H1 (cell line): ENCODE measurements at regions not wholly inside any gene's neighbourhood (a gene's known extent, or its start where the extent isn't known, plus 50 kb on each side); places are given as distances from the start of the nearest gene placed in this dataset.

Source experiments
- CTCF ChIA-PET: fragments of 300-600 bp; sonication (Branson Sonifier 250); formaldehyde crosslinking; loops from one replicate; lab custom pipeline; 2021; ENCODE audit not compliant: partially characterized antibody; lab: Charles Lee
- POLR2A ChIA-PET: fragments of 300-600 bp; sonication (Branson Sonifier 250); formaldehyde crosslinking; loops from one replicate; lab custom pipeline; 2021; ENCODE audit warnings: inconsistent platforms; ENCODE audit not compliant: partially characterized antibody; lab: Charles Lee
- DNase-seq, 2 experiments: peaks; one replicate each; pipeline versions ENCODE4 v3.0.0 to v3.0.0-alpha.2; 2010 to 2022; ENCODE audit warnings: low spot score in 2 of 2, low read depth in 1 of 2, mixed read lengths in 1 of 2
- FAIRE-seq: peaks from 2 replicates; lab custom pipeline; 2011; peaks lifted over from hg19 to GRCh38; lab: Jason Lieb, UNC
- H2AFZ ChIP-seq: 2 replicates; pipeline ENCODE4 v1.8.1; 2012; ENCODE audit warnings: low read length, inconsistent platforms
- H2AK5ac ChIP-seq: 2 replicates; pipeline ENCODE4 v1.6.1; 2013; ENCODE audit warnings: low read depth, low read length
- H2BK120ac ChIP-seq: replicated peaks from 2 replicates; pipeline ENCODE3; 2013; ENCODE audit warnings: low read depth, low read length, inconsistent platforms
- H2BK12ac ChIP-seq: 2 replicates; pipeline ENCODE4 v1.6.1; 2013; ENCODE audit warnings: low read depth, low read length
- H2BK15ac ChIP-seq: 2 replicates; pipeline ENCODE4 v1.6.1; 2013; ENCODE audit warnings: low read length
- H2BK20ac ChIP-seq: 2 replicates; pipeline ENCODE4 v1.6.1; 2013; ENCODE audit warnings: low read length
- H2BK5ac ChIP-seq: 2 replicates; pipeline ENCODE4 v1.6.1; 2013; ENCODE audit warnings: low read depth, low read length
- H3K14ac ChIP-seq: 2 replicates; pipeline ENCODE4 v1.6.1; 2013; ENCODE audit warnings: inconsistent platforms; ENCODE audit not compliant: insufficient read length
- H3K18ac ChIP-seq: 2 replicates; pipeline ENCODE4 v1.6.1; 2013; ENCODE audit warnings: low read length; ENCODE audit errors: extremely low read depth
- H3K23ac ChIP-seq: 2 replicates; pipeline ENCODE4 v1.6.1; 2013; ENCODE audit warnings: inconsistent platforms; ENCODE audit not compliant: insufficient read length
- H3K23me2 ChIP-seq: 2 replicates; pipeline ENCODE4 v1.6.1; 2013; ENCODE audit warnings: low read depth, low read length
- H3K27ac ChIP-seq: 2 replicates; pipeline ENCODE4 v1.6.1; 2011; ENCODE audit warnings: low read depth, low read length, inconsistent platforms
- H3K27me3 ChIP-seq, 4 experiments: replicated peaks in 1 of 4; 1 replicate in 1 of 4; 2 replicates in 3 of 4; pipeline versions ENCODE4 v1.6.1 to v1.8.1; 2011 to 2013; ENCODE audit warnings: low read length in 3 of 4, mild to moderate bottlenecking in 3 of 4, inconsistent platforms in 2 of 4, mixed read lengths in 2 of 4, moderate library complexity in 1 of 4; ENCODE audit not compliant: control insufficient read depth in 3 of 4, insufficient read depth in 3 of 4; ENCODE audit errors: extremely low read depth in 1 of 4
- H3K36me3 ChIP-seq, 4 experiments: 2 replicates each; pipeline versions ENCODE4 v1.6.1 to v1.8.1; 2011 to 2013; ENCODE audit warnings: mild to moderate bottlenecking in 4 of 4, low read length in 3 of 4, moderate library complexity in 2 of 4, control low read depth in 1 of 4, inconsistent platforms in 1 of 4; ENCODE audit not compliant: insufficient read depth in 4 of 4, control insufficient read depth in 2 of 4
- H3K4ac ChIP-seq: replicated peaks from 2 replicates; pipeline ENCODE3; 2013; ENCODE audit warnings: low read length, low read depth, mixed read lengths, inconsistent platforms; ENCODE audit not compliant: insufficient read length
- H3K4me1 ChIP-seq, 4 experiments: replicated peaks in 1 of 4; 1 replicate in 1 of 4; 2 replicates in 3 of 4; pipeline versions ENCODE4 v1.6.1 to v1.8.1; 2011 to 2013; ENCODE audit warnings: low read length in 3 of 4, inconsistent platforms in 2 of 4, mixed read lengths in 1 of 4; ENCODE audit not compliant: insufficient read depth in 4 of 4, control insufficient read depth in 3 of 4
- H3K4me2 ChIP-seq, 2 experiments: 2 replicates each; pipeline versions ENCODE4 v1.6.1 to v1.8.1; 2011 to 2013; ENCODE audit warnings: low read depth in 2 of 2, low read length in 2 of 2, control low read depth in 1 of 2, inconsistent platforms in 1 of 2, mild to moderate bottlenecking in 1 of 2; ENCODE audit not compliant: insufficient read depth in 1 of 2
- H3K4me3 ChIP-seq, 4 experiments: fragments of 200-600, 300-600 bp in 1 of 4; sonication (generic), shearing (Covaris generic), sonication (Bioruptor Twin) in 1 of 4; 2 replicates each; pipeline versions ENCODE4 v1.5.1 to v1.8.1; 2011 to 2016; ENCODE audit warnings: low read length in 4 of 4, low read depth in 3 of 4, control low read depth in 2 of 4, inconsistent platforms in 2 of 4, mild to moderate bottlenecking in 2 of 4, mixed read lengths in 1 of 4, moderate library complexity in 1 of 4; ENCODE audit not compliant: insufficient read depth in 2 of 4; ENCODE audit errors: extremely low read depth in 1 of 4
- H3K56ac ChIP-seq: replicated peaks from 2 replicates; pipeline ENCODE3; 2013; ENCODE audit warnings: low read depth, mild to moderate bottlenecking, mixed read lengths, low read length, inconsistent platforms; ENCODE audit not compliant: insufficient read length
- H3K79me1 ChIP-seq: 2 replicates; pipeline ENCODE4 v1.6.1; 2013; ENCODE audit warnings: low read depth, low read length, control low read depth
- H3K79me2 ChIP-seq, 2 experiments: 2 replicates each; pipeline versions ENCODE4 v1.6.1 to v1.8.1; 2012 to 2013; ENCODE audit warnings: low read length in 2 of 2, mild to moderate bottlenecking in 2 of 2, inconsistent platforms in 1 of 2; ENCODE audit not compliant: insufficient read depth in 2 of 2, control insufficient read depth in 1 of 2
- H3K9ac ChIP-seq, 4 experiments: replicated peaks in 1 of 4; 1 replicate in 1 of 4; 2 replicates in 3 of 4; pipeline versions ENCODE4 v1.6.1 to v1.8.1; 2011 to 2013; ENCODE audit warnings: low read depth in 3 of 4, low read length in 3 of 4, control low read depth in 2 of 4, mild to moderate bottlenecking in 2 of 4, moderate library complexity in 2 of 4, inconsistent platforms in 1 of 4; ENCODE audit errors: extremely low read depth in 1 of 4
- H3K9me3 ChIP-seq, 2 experiments: 2 replicates each; pipeline versions ENCODE4 v1.6.1 to v1.8.1; 2012 to 2013; ENCODE audit warnings: mild to moderate bottlenecking in 2 of 2, moderate library complexity in 2 of 2, control low read depth in 1 of 2, inconsistent platforms in 1 of 2, low read depth in 1 of 2, low read length in 1 of 2, mixed read lengths in 1 of 2; ENCODE audit not compliant: insufficient read depth in 2 of 2
- H4K20me1 ChIP-seq, 2 experiments: replicated peaks in 1 of 2; 2 replicates each; pipeline versions ENCODE3 to v1.8.1; 2011 to 2013; ENCODE audit warnings: inconsistent platforms in 2 of 2, low read length in 2 of 2, mild to moderate bottlenecking in 1 of 2; ENCODE audit not compliant: insufficient read depth in 2 of 2, control insufficient read depth in 1 of 2
- H4K5ac ChIP-seq: 2 replicates; pipeline ENCODE4 v1.6.1; 2013; ENCODE audit warnings: low read length, low read depth, mixed read lengths, inconsistent platforms; ENCODE audit not compliant: insufficient read length
- H4K8ac ChIP-seq: 2 replicates; pipeline ENCODE4 v1.8.0; 2013; ENCODE audit warnings: mild to moderate bottlenecking, moderate library complexity, low read length, inconsistent platforms; ENCODE audit not compliant: insufficient read depth; ENCODE audit errors: extremely low read depth
- H4K91ac ChIP-seq: replicated peaks from 2 replicates; pipeline ENCODE3; 2013; ENCODE audit warnings: low read length, mixed read lengths, inconsistent platforms; ENCODE audit not compliant: insufficient read length
- CBX5 ChIP-seq: fragments of 300-800, 300-1000 bp; sonication (generic); IDR thresholded peaks from 2 replicates; pipeline ENCODE4 v1.7.1; 2016; ENCODE audit warnings: antibody characterized with exemption, low read length, low read depth
- CREB1 ChIP-seq: IDR thresholded peaks from 2 replicates; pipeline ENCODE4 v1.6.1; 2012; ENCODE audit warnings: inconsistent platforms
- EP300 ChIP-seq, 2 experiments: IDR thresholded peaks; 1 replicate in 1 of 2; 2 replicates in 1 of 2; pipeline ENCODE4 v1.6.1; 2011 to 2012; ENCODE audit warnings: low read depth in 2 of 2, low read length in 2 of 2, mild to moderate bottlenecking in 2 of 2, borderline replicate concordance in 1 of 2, inconsistent platforms in 1 of 2, moderate library complexity in 1 of 2
- HDAC2 ChIP-seq, 2 experiments: fragments of 300-600 bp in 1 of 2; sonication (generic) in 1 of 2; IDR thresholded peaks; 2 replicates each; pipeline ENCODE4 v1.6.1; 2011 to 2012; ENCODE audit warnings: low read depth in 2 of 2, low read length in 2 of 2, mild to moderate bottlenecking in 2 of 2, moderate library complexity in 2 of 2, borderline replicate concordance in 1 of 2, inconsistent platforms in 1 of 2
- HDAC6 ChIP-seq: IDR thresholded peaks from one replicate; pipeline ENCODE4 v1.7.1; 2012; ENCODE audit warnings: low read depth, mild to moderate bottlenecking, inconsistent platforms, low read length, moderate library complexity
- JUN ChIP-seq: IDR thresholded peaks from 2 replicates; pipeline ENCODE4 v1.6.1; 2011; ENCODE audit warnings: low read depth, mild to moderate bottlenecking, improper control_type of control experiment, low read length
- KDM4A ChIP-seq: IDR thresholded peaks from one replicate; pipeline ENCODE4 v1.7.1; 2012; ENCODE audit warnings: low read depth, mild to moderate bottlenecking, moderate library complexity, low read length, inconsistent platforms; ENCODE audit not compliant: severe bottlenecking
- NANOG ChIP-seq: IDR thresholded peaks from 2 replicates; pipeline ENCODE4 v1.6.1; 2011; ENCODE audit warnings: low read length, low read depth, mild to moderate bottlenecking, inconsistent platforms; ENCODE audit not compliant: insufficient read depth, poor library complexity, severe bottlenecking
- NRF1 ChIP-seq: IDR thresholded peaks from 2 replicates; pipeline ENCODE4 v1.6.1; 2011; ENCODE audit warnings: mild to moderate bottlenecking, low read depth, low read length, improper control_type of control experiment
- RBBP5 ChIP-seq: IDR thresholded peaks from 2 replicates; pipeline ENCODE4 v1.7.1; 2012; ENCODE audit warnings: low read depth, mild to moderate bottlenecking, inconsistent platforms, low read length, moderate library complexity, borderline replicate concordance
- RNF2 ChIP-seq: fragments of 200-900, 300-1000 bp; sonication (generic); IDR thresholded peaks from 2 replicates; pipeline ENCODE4 v1.7.1; 2016; ENCODE audit warnings: borderline replicate concordance, low read depth, mild to moderate bottlenecking, antibody characterized with exemption, low read length; ENCODE audit not compliant: poor library complexity, severe bottlenecking; ENCODE audit errors: missing control alignments
- SUZ12 ChIP-seq: fragments of 200-600 bp; sonication (generic); IDR thresholded peaks from 2 replicates; pipeline ENCODE4 v1.6.1; 2012; ENCODE audit warnings: mild to moderate bottlenecking, inconsistent platforms, low read length, moderate library complexity, mixed read lengths
- TF ChIP-seq, protein P1 (sequence below): IDR thresholded peaks from 2 replicates; pipeline ENCODE4 v1.6.1; 2012; ENCODE audit warnings: inconsistent platforms

DNA sequence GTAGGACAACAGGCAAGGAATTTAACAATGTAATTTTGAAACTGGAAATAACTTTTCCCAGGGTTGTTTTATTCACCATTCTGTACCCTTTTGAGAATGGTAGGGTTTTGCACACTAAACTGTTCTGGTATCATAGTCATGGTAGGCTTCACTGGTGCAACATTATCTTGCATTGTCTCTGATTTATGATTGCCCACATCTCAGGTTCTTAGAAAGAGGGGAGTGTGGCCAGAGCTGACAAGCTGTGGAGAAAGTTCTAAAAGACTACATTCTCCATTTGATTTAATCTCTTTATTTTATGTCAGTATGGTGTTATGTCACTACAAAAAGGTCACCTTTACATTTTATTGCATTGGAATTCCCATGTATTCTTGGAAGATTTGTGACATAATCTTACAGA, 447.3 kb downstream of the GRIA2 start:
- Histone ChIP-seq H4K5ac (no peak overlapping the region), H2AK5ac (no peak overlapping the region), H3K56ac (no peak overlapping the region), H3K4me3 (no peak overlapping the region), H3K79me2 (no peaks in the 10 kb centered on the region), H4K8ac (no peak overlapping the region), H3K4ac (no peak overlapping the region), H2BK20ac (no peak overlapping the region), H2BK5ac (no peak overlapping the region), H3K4me2 (no peak overlapping the region), H2AFZ (no peak overlapping the region), H3K27ac (no peak overlapping the region), H2BK120ac (no peak overlapping the region), H3K14ac (no peak overlapping the region), H3K18ac (no peak overlapping the region), H3K9ac (no peak overlapping the region), H4K20me1 (no peaks in the 10 kb centered on the region), H3K23ac (no peak overlapping the region), H2BK15ac (no peak overlapping the region), H3K4me1 (no peaks in the 10 kb centered on the region), H4K91ac (no peak overlapping the region), H3K9me3 (no peaks in the 10 kb centered on the region), H3K36me3 (no peaks in the 10 kb centered on the region), H3K79me1 (no peaks in the 10 kb centered on the region), H3K27me3 (no peaks in the 10 kb centered on the region), H3K23me2 (no peaks in the 10 kb centered on the region), H2BK12ac (no peak overlapping the region)
- ChIA-PET POLR2A (no interaction called here), CTCF (no interaction called here)
- FAIRE-seq = no peak
- DNase-seq = no peak
- TF ChIP-seq RNF2 (no peak), NRF1 (no peak), JUN (no peak), HDAC2 (IDR thresholded peaks at IDR 0.05; ENCODE audit: borderline replicate concordance in 1 of 2, low read depth in 2 of 2, low read length in 2 of 2) (no peak), RBBP5 (no peak), SUZ12 (no peak), NANOG (no peak), HDAC6 (no peak), CREB1 (no peak), KDM4A (no peak), CBX5 (no peak), EP300 (IDR thresholded peaks at IDR 0.05; ENCODE audit: borderline replicate concordance in 1 of 2, low read depth in 2 of 2, low read length in 2 of 2) (no peak)
- TF ChIP-seq, protein P1, sequence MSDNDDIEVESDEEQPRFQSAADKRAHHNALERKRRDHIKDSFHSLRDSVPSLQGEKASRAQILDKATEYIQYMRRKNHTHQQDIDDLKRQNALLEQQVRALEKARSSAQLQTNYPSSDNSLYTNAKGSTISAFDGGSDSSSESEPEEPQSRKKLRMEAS = no peak
